HepG2 (cell line): ENCODE measurements at regions not wholly inside any gene's neighbourhood (a gene's known extent, or its start where the extent isn't known, plus 50 kb on each side); places are given as distances from the start of the nearest gene placed in this dataset.

ENCODE experiments used
- ATAC-seq: fragments of 200-7000 bp; cut with Tn5 transposase; 3 replicates; pipeline ENCODE4 v1.9.1; 2020; ENCODE audit warnings: mild to moderate bottlenecking, moderate library complexity
- BruUV-seq: library from RNA; stranded (reverse); fragments of 400-500 nt; replicated peaks from 2 replicates; lab custom pipeline; 2021; lab: Mats Ljungman, UMichigan
- CTCF ChIA-PET: fragments of 300-600 bp; formaldehyde crosslinking; extraction: SDS; loops from one replicate; lab custom pipeline; 2021; ENCODE audit warnings: low total read pairs, inconsistent platforms, low intra/inter-chr PET ratio; lab: Yijun Ruan, JAX
- POLR2A ChIA-PET: fragments of 350-600 bp; sonication (Branson Sonifier 250); formaldehyde crosslinking; loops from one replicate; lab custom pipeline; 2020; ENCODE audit warnings: antibody characterized with exemption, inconsistent platforms; lab: Yijun Ruan, JAX
- DNase-seq: peaks from one replicate; pipeline ENCODE4 v3.0.0-alpha.2; 2015; ENCODE audit warnings: low spot score
- FAIRE-seq: peaks from 3 replicates; lab custom pipeline; 2011; peaks lifted over from hg19 to GRCh38; lab: Jason Lieb, UNC
- H2AFZ ChIP-seq: one replicate; pipeline ENCODE4 v1.6.1; 2011; ENCODE audit warnings: low read length, inconsistent platforms
- H3K27ac ChIP-seq: fragments of 300-600 bp; 3 replicates; pipeline ENCODE4 v1.8.0; 2011; ENCODE audit warnings: mixed run types, mild to moderate bottlenecking, mixed read lengths, low read length, inconsistent platforms; ENCODE audit not compliant: insufficient read depth; ENCODE audit errors: extremely low read length
- H3K27me3 ChIP-seq, 2 experiments: fragments of 200-600 bp in 1 of 2; 2 replicates in 1 of 2; 3 replicates in 1 of 2; pipeline versions ENCODE4 v1.6.0 to v1.8.0; 2011; ENCODE audit warnings: low read length in 2 of 2, mild to moderate bottlenecking in 2 of 2, moderate library complexity in 2 of 2, inconsistent platforms in 1 of 2; ENCODE audit not compliant: insufficient read depth in 2 of 2, control insufficient read depth in 1 of 2
- H3K36me3 ChIP-seq, 2 experiments: fragments of 200-600 bp in 1 of 2; replicated peaks in 1 of 2; 2 replicates in 1 of 2; 3 replicates in 1 of 2; pipeline versions ENCODE4 v1.5.1 to v1.8.0; 2011; ENCODE audit warnings: low read length in 2 of 2, inconsistent platforms in 1 of 2; ENCODE audit not compliant: insufficient read depth in 2 of 2, control insufficient read depth in 1 of 2
- H3K4me1 ChIP-seq: 2 replicates; pipeline ENCODE4 v1.5.1; 2012; ENCODE audit warnings: low read length, inconsistent platforms; ENCODE audit not compliant: insufficient read depth
- H3K4me2 ChIP-seq: 2 replicates; pipeline ENCODE4 v1.6.0; 2011; ENCODE audit warnings: low read depth, low read length, inconsistent platforms
- H3K4me3 ChIP-seq, 3 experiments: fragments of 200-600 bp in 1 of 3; sonication (generic), shearing (Covaris generic) in 1 of 3; replicated peaks in 1 of 3; 2 replicates each; pipeline ENCODE4 v1.5.1; 2011 to 2016; ENCODE audit warnings: low read length in 3 of 3, inconsistent platforms in 2 of 3, low read depth in 2 of 3, mild to moderate bottlenecking in 2 of 3, control low read depth in 1 of 3, mixed read lengths in 1 of 3; ENCODE audit not compliant: insufficient read depth in 1 of 3
- H3K79me2 ChIP-seq: one replicate; pipeline ENCODE4 v1.6.1; 2011; ENCODE audit warnings: low read length, inconsistent platforms; ENCODE audit not compliant: insufficient read depth
- H3K9ac ChIP-seq: 2 replicates; pipeline ENCODE4 v1.6.0; 2011; ENCODE audit warnings: mild to moderate bottlenecking, low read depth, low read length, inconsistent platforms; ENCODE audit not compliant: insufficient read depth
- H3K9me3 ChIP-seq: 2 replicates; pipeline ENCODE4 v1.5.1; 2012; ENCODE audit warnings: mild to moderate bottlenecking, low read length
- H4K20me1 ChIP-seq: 2 replicates; pipeline ENCODE4 v1.6.0; 2011; ENCODE audit warnings: inconsistent platforms, mild to moderate bottlenecking, low read length, moderate library complexity; ENCODE audit not compliant: insufficient read depth
- HDAC2 ChIP-seq: sonication (generic); formaldehyde crosslinking; IDR thresholded peaks from 2 replicates; pipeline ENCODE4 v1.4.0; 2020; ENCODE audit warnings: missing genetic modification reagents
- MAZ ChIP-seq, 2 experiments: sonication (generic) in 1 of 2; formaldehyde crosslinking in 1 of 2; IDR thresholded peaks; 2 replicates each; pipeline versions ENCODE4 v1.5.0 to v1.6.1; 2012 to 2020; ENCODE audit warnings: low read depth in 2 of 2, mild to moderate bottlenecking in 2 of 2, borderline replicate concordance in 1 of 2, improper control_type of control experiment in 1 of 2, low read length in 1 of 2, missing genetic modification reagents in 1 of 2, moderate library complexity in 1 of 2
- SUZ12 ChIP-seq: fragments of 150-350 bp; IDR thresholded peaks from 2 replicates; pipeline ENCODE4 v1.6.1; 2014; ENCODE audit warnings: low read depth, low read length
- YEATS4 ChIP-seq: sonication (generic); formaldehyde crosslinking; IDR thresholded peaks from 2 replicates; pipeline ENCODE4 v1.4.0; 2020; ENCODE audit warnings: missing genetic modification reagents, borderline replicate concordance
- ZNF354B ChIP-seq: sonication (generic); formaldehyde crosslinking; IDR thresholded peaks from 2 replicates; pipeline ENCODE4 v1.8.0; 2022; ENCODE audit warnings: mild to moderate bottlenecking, missing genetic modification reagents
- ZNF432 ChIP-seq: sonication (generic); formaldehyde crosslinking; IDR thresholded peaks from 2 replicates; pipeline ENCODE4 v1.5.0; 2020; ENCODE audit warnings: missing genetic modification reagents, mild to moderate bottlenecking, borderline replicate concordance
- ZNF460 ChIP-seq: sonication (generic); formaldehyde crosslinking; IDR thresholded peaks from 2 replicates; pipeline ENCODE4 v1.5.1; 2020; ENCODE audit warnings: missing genetic modification reagents, mild to moderate bottlenecking, borderline replicate concordance
- in situ Hi-C: cut with HindIII; loops from 2 replicates; pipeline ENCODE4 v1.10.0; 2017; ENCODE audit warnings: low pct_unique_long_range_greater_than_20kb; ENCODE audit not compliant: extremely low pct_ligation_motif_present
- intact Hi-C: fragments of 100-400 bp; cut with micrococcal nuclease; formaldehyde crosslinking; loops from one replicate; pipeline ENCODE4 v1.10.0; 2022; ENCODE audit not compliant: unreplicated experiment
- TF ChIP-seq, protein P1 (sequence below): IDR thresholded peaks from 2 replicates; pipeline ENCODE4 v1.4.0; 2020; ENCODE audit warnings: mild to moderate bottlenecking, missing genetic modification reagents
- TF ChIP-seq, protein P2 (sequence below): sonication (generic); formaldehyde crosslinking; IDR thresholded peaks from 2 replicates; pipeline ENCODE4 v1.4.0; 2020; ENCODE audit warnings: missing genetic modification reagents

DNA sequence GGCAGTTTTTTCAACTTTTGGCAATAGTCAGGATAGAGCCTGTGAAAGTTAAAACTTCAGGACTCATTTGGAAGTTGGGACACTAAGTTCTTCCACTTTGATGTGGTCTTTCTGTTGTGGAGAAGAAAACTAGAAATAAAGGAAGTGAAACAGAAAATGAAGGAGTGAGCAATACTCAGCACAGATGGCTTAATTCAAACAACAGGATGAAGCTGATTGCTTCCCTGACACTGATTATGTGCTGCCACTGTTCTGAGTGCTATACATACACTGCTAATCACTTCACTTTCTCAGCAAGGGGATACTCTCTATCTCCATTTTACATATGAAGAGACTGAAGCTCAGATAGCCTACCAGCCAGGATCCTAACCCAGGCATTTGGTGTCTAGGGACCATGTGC, 235.1 kb upstream of the CPEB2 start:
- CTCF ChIA-PET = no interaction called here
- DNase-seq (no peak), FAIRE-seq (no peak), ATAC-seq (no peak)
- no peaks in the 10 kb centered on the region for H3K79me2 ChIP-seq
- H3K4me2 ChIP-seq = no peak overlapping the region
- no peak overlapping the region for H3K4me3 ChIP-seq
- BruUV-seq = no TSS peak
- TF ChIP-seq MAZ (IDR thresholded peaks at IDR 0.05; ENCODE audit: borderline replicate concordance, low read depth, low read length) (no peak), MAZ (CRISPR knock-in tag; IDR thresholded peaks at IDR 0.05; ENCODE audit: low read depth) (no peak), ZNF460 (CRISPR knock-in tag) (no peak), SUZ12 (no peak), HDAC2 (CRISPR knock-in tag) (no peak), ZNF354B (CRISPR knock-in tag) (no peak), YEATS4 (CRISPR knock-in tag) (no peak), ZNF432 (CRISPR knock-in tag) (no peak)
- TF ChIP-seq, protein P1, sequence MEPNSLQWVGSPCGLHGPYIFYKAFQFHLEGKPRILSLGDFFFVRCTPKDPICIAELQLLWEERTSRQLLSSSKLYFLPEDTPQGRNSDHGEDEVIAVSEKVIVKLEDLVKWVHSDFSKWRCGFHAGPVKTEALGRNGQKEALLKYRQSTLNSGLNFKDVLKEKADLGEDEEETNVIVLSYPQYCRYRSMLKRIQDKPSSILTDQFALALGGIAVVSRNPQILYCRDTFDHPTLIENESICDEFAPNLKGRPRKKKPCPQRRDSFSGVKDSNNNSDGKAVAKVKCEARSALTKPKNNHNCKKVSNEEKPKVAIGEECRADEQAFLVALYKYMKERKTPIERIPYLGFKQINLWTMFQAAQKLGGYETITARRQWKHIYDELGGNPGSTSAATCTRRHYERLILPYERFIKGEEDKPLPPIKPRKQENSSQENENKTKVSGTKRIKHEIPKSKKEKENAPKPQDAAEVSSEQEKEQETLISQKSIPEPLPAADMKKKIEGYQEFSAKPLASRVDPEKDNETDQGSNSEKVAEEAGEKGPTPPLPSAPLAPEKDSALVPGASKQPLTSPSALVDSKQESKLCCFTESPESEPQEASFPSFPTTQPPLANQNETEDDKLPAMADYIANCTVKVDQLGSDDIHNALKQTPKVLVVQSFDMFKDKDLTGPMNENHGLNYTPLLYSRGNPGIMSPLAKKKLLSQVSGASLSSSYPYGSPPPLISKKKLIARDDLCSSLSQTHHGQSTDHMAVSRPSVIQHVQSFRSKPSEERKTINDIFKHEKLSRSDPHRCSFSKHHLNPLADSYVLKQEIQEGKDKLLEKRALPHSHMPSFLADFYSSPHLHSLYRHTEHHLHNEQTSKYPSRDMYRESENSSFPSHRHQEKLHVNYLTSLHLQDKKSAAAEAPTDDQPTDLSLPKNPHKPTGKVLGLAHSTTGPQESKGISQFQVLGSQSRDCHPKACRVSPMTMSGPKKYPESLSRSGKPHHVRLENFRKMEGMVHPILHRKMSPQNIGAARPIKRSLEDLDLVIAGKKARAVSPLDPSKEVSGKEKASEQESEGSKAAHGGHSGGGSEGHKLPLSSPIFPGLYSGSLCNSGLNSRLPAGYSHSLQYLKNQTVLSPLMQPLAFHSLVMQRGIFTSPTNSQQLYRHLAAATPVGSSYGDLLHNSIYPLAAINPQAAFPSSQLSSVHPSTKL (CRISPR knock-in tag) = no peak
- TF ChIP-seq, protein P2, sequence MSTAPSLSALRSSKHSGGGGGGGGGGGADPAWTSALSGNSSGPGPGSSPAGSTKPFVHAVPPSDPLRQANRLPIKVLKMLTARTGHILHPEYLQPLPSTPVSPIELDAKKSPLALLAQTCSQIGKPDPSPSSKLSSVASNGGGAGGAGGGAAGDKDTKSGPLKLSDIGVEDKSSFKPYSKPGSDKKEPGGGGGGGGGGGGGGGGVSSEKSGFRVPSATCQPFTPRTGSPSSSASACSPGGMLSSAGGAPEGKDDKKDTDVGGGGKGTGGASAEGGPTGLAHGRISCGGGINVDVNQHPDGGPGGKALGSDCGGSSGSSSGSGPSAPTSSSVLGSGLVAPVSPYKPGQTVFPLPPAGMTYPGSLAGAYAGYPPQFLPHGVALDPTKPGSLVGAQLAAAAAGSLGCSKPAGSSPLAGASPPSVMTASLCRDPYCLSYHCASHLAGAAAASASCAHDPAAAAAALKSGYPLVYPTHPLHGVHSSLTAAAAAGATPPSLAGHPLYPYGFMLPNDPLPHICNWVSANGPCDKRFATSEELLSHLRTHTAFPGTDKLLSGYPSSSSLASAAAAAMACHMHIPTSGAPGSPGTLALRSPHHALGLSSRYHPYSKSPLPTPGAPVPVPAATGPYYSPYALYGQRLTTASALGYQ (CRISPR knock-in tag) = no peak
- H3K9me3 ChIP-seq = peaks cover 54% of the 10 kb centered on the region
- H2AFZ ChIP-seq = no peak overlapping the region
- no peak overlapping the region for H3K27ac ChIP-seq
- H3K36me3 ChIP-seq = no peaks in the 10 kb centered on the region
- H3K27me3 ChIP-seq = no peaks in the 10 kb centered on the region
- intact Hi-C loops (no loop called here), in situ Hi-C loops (no loop called here)
- H4K20me1 ChIP-seq = no peaks in the 10 kb centered on the region
- POLR2A ChIA-PET = no interaction called here
- no peak overlapping the region for H3K9ac ChIP-seq
- no peaks in the 10 kb centered on the region for H3K4me1 ChIP-seq
